ENCODE measurements at regions not wholly inside any gene's neighbourhood (a gene's known extent, or its start where the extent isn't known, plus 50 kb on each side); places are given as distances from the start of the nearest gene placed in this dataset.

DNA sequence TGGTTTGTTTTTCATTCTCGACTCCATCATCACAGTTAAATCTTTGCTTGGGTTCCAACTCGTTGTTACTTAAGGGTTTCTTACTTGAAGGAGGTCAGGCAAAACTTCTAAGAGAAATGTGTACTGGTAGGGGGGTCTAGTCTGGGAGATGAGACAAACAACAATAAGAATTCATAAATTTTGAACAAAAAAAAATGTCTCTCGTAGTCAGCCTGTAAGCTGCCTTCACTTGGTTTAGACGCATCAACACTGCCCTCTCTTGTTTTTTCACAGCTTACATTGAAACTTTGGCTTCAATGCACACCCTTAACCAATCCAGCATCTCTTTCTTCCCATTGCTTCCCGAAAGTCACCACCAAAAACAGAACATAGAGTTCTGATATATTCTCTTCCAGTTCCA is 576.4 kb upstream of the PIK3C3 start:
- Histone ChIP-seq H3K9ac (replicated peaks; ENCODE audit: extremely low read depth, insufficient read depth, low read length) (no peak overlapping the region), H3K9me1 (replicated peaks; ENCODE audit: control insufficient read depth, extremely low read depth, insufficient read depth, low read length) (no peaks in the 10 kb centered on the region), H3K27ac (ENCODE audit: insufficient read depth, low read depth, low read length) (no peak overlapping the region), H3K27me3 (ENCODE audit: control insufficient read depth in 2 of 2, insufficient read depth in 2 of 2, low read length in 2 of 2) (no peaks in the 10 kb centered on the region), H3K36me3 (ENCODE audit: control insufficient read depth in 2 of 2, extremely low read depth in 1 of 2, insufficient read depth in 2 of 2, low read length in 2 of 2) (no peaks in the 10 kb centered on the region), H3K4me3 (replicated peaks in 1 of 3; ENCODE audit: insufficient read depth in 1 of 3, low read depth in 1 of 3, low read length in 3 of 3) (no peak overlapping the region), H3K79me2 (ENCODE audit: control insufficient read depth, insufficient read depth, low read length) (no peaks in the 10 kb centered on the region), H2AFZ (ENCODE audit: low read depth, low read length) (no peak overlapping the region), H3K4me1 (ENCODE audit: control insufficient read depth, extremely low read depth, insufficient read depth, low read length) (no peaks in the 10 kb centered on the region), H3K4me2 (ENCODE audit: insufficient read depth, low read length) (no peak overlapping the region), H4K20me1 (replicated peaks; ENCODE audit: control insufficient read depth, extremely low read depth, insufficient read depth, low read length) (no peaks in the 10 kb centered on the region), H3K9me3 (replicated peaks; ENCODE audit: control insufficient read depth, insufficient read depth, low read length) (no peaks in the 10 kb centered on the region)
- BruUV-seq (replicated peaks) = no TSS peak
- TF ChIP-seq, protein P1, sequence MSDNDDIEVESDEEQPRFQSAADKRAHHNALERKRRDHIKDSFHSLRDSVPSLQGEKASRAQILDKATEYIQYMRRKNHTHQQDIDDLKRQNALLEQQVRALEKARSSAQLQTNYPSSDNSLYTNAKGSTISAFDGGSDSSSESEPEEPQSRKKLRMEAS (IDR thresholded peaks at IDR 0.05; ENCODE audit: insufficient read depth, insufficient read length) = no peak
- no peak for TF ChIP-seq EZH2 (IDR thresholded peaks at IDR 0.05; ENCODE audit: borderline replicate concordance, low read depth, low read length, severe bottlenecking)
- no peak for TF ChIP-seq GATA2 (IDR thresholded peaks at IDR 0.05; ENCODE audit: insufficient read depth, insufficient read length, low read depth, low read length)
- no peak for TF ChIP-seq FOS (IDR thresholded peaks at IDR 0.05; ENCODE audit: borderline replicate concordance, insufficient read depth, low read length)
- no peak for TF ChIP-seq JUN (IDR thresholded peaks at IDR 0.05; ENCODE audit: borderline replicate concordance, insufficient read depth, insufficient read length, low read depth)
- no peak for TF ChIP-seq POLR2AphosphoS5 (IDR thresholded peaks at IDR 0.05; ENCODE audit: insufficient read depth, low read depth, low read length)
- TF ChIP-seq, protein P2, sequence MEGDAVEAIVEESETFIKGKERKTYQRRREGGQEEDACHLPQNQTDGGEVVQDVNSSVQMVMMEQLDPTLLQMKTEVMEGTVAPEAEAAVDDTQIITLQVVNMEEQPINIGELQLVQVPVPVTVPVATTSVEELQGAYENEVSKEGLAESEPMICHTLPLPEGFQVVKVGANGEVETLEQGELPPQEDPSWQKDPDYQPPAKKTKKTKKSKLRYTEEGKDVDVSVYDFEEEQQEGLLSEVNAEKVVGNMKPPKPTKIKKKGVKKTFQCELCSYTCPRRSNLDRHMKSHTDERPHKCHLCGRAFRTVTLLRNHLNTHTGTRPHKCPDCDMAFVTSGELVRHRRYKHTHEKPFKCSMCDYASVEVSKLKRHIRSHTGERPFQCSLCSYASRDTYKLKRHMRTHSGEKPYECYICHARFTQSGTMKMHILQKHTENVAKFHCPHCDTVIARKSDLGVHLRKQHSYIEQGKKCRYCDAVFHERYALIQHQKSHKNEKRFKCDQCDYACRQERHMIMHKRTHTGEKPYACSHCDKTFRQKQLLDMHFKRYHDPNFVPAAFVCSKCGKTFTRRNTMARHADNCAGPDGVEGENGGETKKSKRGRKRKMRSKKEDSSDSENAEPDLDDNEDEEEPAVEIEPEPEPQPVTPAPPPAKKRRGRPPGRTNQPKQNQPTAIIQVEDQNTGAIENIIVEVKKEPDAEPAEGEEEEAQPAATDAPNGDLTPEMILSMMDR (IDR thresholded peaks at IDR 0.05; ENCODE audit: extremely low read depth in 1 of 2, insufficient read depth in 1 of 2, low read depth in 1 of 2, low read length in 2 of 2) = no peak
- no peak for TF ChIP-seq POLR2A (IDR thresholded peaks at IDR 0.05; ENCODE audit: low read depth, low read length)
- TF ChIP-seq MYC (IDR thresholded peaks at IDR 0.05; ENCODE audit: low read depth, low read length) = no peak
- FAIRE-seq (no peak), DNase-seq (ENCODE audit: low read depth, low spot score) (peak; percentile 50)
- intact Hi-C loops (cut with micrococcal nuclease) (no loop called here), dilution Hi-C loops (cut with MboI; ENCODE audit: extremely low pct_ligation_motif_present, low sequenced_read_pairs) (no loop called here)
- ChIA-PET POLR2A (interaction anchor here (0.6 kb wide), 1 partner anchor 447 kb away, joined by 3 read pairs; no protein-coding TSS in a partner anchor), CTCF (interaction anchor here (0.7 to 2.4 kb wide), 2 partner anchors 443 to 849 kb away, joined by 3 to 14 read pairs; no protein-coding TSS in a partner anchor)

All from endothelial cell of umbilical vein (primary cell).